ENCODE measurements at regions not wholly inside any gene's neighbourhood (a gene's known extent, or its start where the extent isn't known, plus 50 kb on each side); places are given as distances from the start of the nearest gene placed in this dataset.

- no peaks in the 10 kb centered on the region for H4K20me1 ChIP-seq (ENCODE audit: insufficient read depth, low read length)
- H3K27me3 ChIP-seq (ENCODE audit: control insufficient read depth in 2 of 2, insufficient read depth in 2 of 2, low read length in 2 of 2), result no peaks in the 10 kb centered on the region
- no peak overlapping the region for H3K4me2 ChIP-seq (replicated peaks; ENCODE audit: extremely low read depth, low read length, poor library complexity, severe bottlenecking)
- no peak overlapping the region for H3K27ac ChIP-seq (ENCODE audit: low read depth in 1 of 2, low read length in 2 of 2)
- H3K4me1 Mint-ChIP-seq, result no peaks in the 10 kb centered on the region
- peaks cover 0 to 4% (median 0%) of the 10 kb centered on the region in 7 donors for H3K9me3 Mint-ChIP-seq
- H2AFZ ChIP-seq (ENCODE audit: insufficient read depth, low read depth, low read length, poor library complexity, severe bottlenecking), result no peak overlapping the region
- no peak overlapping the region for H3K4me3 ChIP-seq (replicated peaks in 1 of 3; ENCODE audit: low read depth in 2 of 3, low read length in 3 of 3)
- TF ChIP-seq CTCF (IDR thresholded peaks at IDR 0.05), result no peak
- no peaks in the 10 kb centered on the region for H3K79me2 ChIP-seq (ENCODE audit: insufficient read depth, low read length)
- 100% methylated on average over 1 of the region's 1 CpG for WGBS (ENCODE audit: insufficient coverage)
- no peaks in the 10 kb centered on the region for H3K9me3 ChIP-seq (replicated peaks in 1 of 2; ENCODE audit: control insufficient read depth in 1 of 2, insufficient read depth in 1 of 2, low read length in 2 of 2)
- H3K27me3 Mint-ChIP-seq (ENCODE audit: low read depth in 3 of 3), result peaks cover 0 to 2% (median 0%) of the 10 kb centered on the region in 3 donors
- no peak for DNase-seq
- no peaks in the 10 kb centered on the region for H3K4me1 ChIP-seq (ENCODE audit: control insufficient read depth in 1 of 2, insufficient read depth in 2 of 2, low read length in 2 of 2)
- no peak overlapping the region for H3K9ac ChIP-seq (ENCODE audit: insufficient read depth, low read length, poor library complexity, severe bottlenecking)
- no peak overlapping the region for H3K4me3 Mint-ChIP-seq
- intact Hi-C loops (cut with micrococcal nuclease), result no loop called here
- H3K36me3 Mint-ChIP-seq, result no peaks in the 10 kb centered on the region
- H3K27ac Mint-ChIP-seq, result no peak overlapping the region
- no peaks in the 10 kb centered on the region for H3K36me3 ChIP-seq (replicated peaks in 1 of 2; ENCODE audit: control insufficient read depth in 1 of 2, insufficient read depth in 2 of 2, low read length in 2 of 2)
These were observed 156.8 kb downstream of the UXS1 start for GRCh38 chr2:106037262-106037661.

GRCh38 chr2:106034325-106034724, 159.8 kb downstream of the UXS1 start:
- no peak overlapping the region for H2AFZ ChIP-seq (ENCODE audit: insufficient read depth, low read depth, low read length, poor library complexity, severe bottlenecking)
- Mint-ChIP-seq H3K27ac (no peak overlapping the region), H3K4me1 (peaks cover 7% of the 10 kb centered on the region), H3K27me3 (ENCODE audit: low read depth in 3 of 3) (peaks cover 0 to 2% (median 0%) of the 10 kb centered on the region in 3 donors), H3K9me3 (peaks cover 0 to 4% (median 0%) of the 10 kb centered on the region in 7 donors), H3K4me3 (no peak overlapping the region), H3K36me3 (no peaks in the 10 kb centered on the region)
- no peaks in the 10 kb centered on the region for H4K20me1 ChIP-seq (ENCODE audit: insufficient read depth, low read length)
- no peak overlapping the region for H3K9ac ChIP-seq (ENCODE audit: insufficient read depth, low read length, poor library complexity, severe bottlenecking)
- H3K9me3 ChIP-seq (replicated peaks in 1 of 2; ENCODE audit: control insufficient read depth in 1 of 2, insufficient read depth in 1 of 2, low read length in 2 of 2), result no peaks in the 10 kb centered on the region
- no peaks in the 10 kb centered on the region for H3K27me3 ChIP-seq (ENCODE audit: control insufficient read depth in 2 of 2, insufficient read depth in 2 of 2, low read length in 2 of 2)
- H3K4me3 ChIP-seq (replicated peaks in 1 of 3; ENCODE audit: low read depth in 2 of 3, low read length in 3 of 3), result no peak overlapping the region
- TF ChIP-seq CTCF (IDR thresholded peaks at IDR 0.05), result no peak
- H3K4me2 ChIP-seq (replicated peaks; ENCODE audit: extremely low read depth, low read length, poor library complexity, severe bottlenecking), result no peak overlapping the region
- no peaks in the 10 kb centered on the region for H3K4me1 ChIP-seq (ENCODE audit: control insufficient read depth in 1 of 2, insufficient read depth in 2 of 2, low read length in 2 of 2)
- DNase-seq, result no peak
- no peaks in the 10 kb centered on the region for H3K36me3 ChIP-seq (replicated peaks in 1 of 2; ENCODE audit: control insufficient read depth in 1 of 2, insufficient read depth in 2 of 2, low read length in 2 of 2)
- H3K79me2 ChIP-seq (ENCODE audit: insufficient read depth, low read length), result no peaks in the 10 kb centered on the region
- H3K27ac ChIP-seq (ENCODE audit: low read depth in 1 of 2, low read length in 2 of 2), result no peak overlapping the region
- whole genome bisulfite sequencing (ENCODE audit: insufficient coverage), result no CpG with 5 or more reads among the region's 3 CpGs
- intact Hi-C loops (cut with micrococcal nuclease), result loop anchor here in 1 of 2 donors (2.0 kb wide), 1 partner anchor 32 kb away; no protein-coding TSS in a partner anchor
